HepG2 (cell line): ENCODE measurements at regions not wholly inside any gene's neighbourhood (a gene's known extent, or its start where the extent isn't known, plus 50 kb on each side); places are given as distances from the start of the nearest gene placed in this dataset.

Experiments used
- CTCF ChIP-seq: sonication (generic); formaldehyde crosslinking; IDR thresholded peaks from 2 replicates; pipeline ENCODE4 v1.5.0; 2020; ENCODE audit warnings: mild to moderate bottlenecking, missing genetic modification reagents, moderate library complexity
- JUNB ChIP-seq: sonication (generic); formaldehyde crosslinking; IDR thresholded peaks from 2 replicates; pipeline ENCODE4 v1.8.0; 2022; ENCODE audit warnings: missing genetic modification reagents, mild to moderate bottlenecking, borderline replicate concordance
- JUND ChIP-seq: sonication (generic); formaldehyde crosslinking; IDR thresholded peaks from 2 replicates; pipeline ENCODE4 v1.8.0; 2022; ENCODE audit warnings: mild to moderate bottlenecking, missing genetic modification reagents
- PBX3 ChIP-seq: sonication (generic); formaldehyde crosslinking; IDR thresholded peaks from 2 replicates; pipeline ENCODE4 v1.8.1; 2023; ENCODE audit warnings: missing genetic modification reagents, inconsistent platforms, borderline replicate concordance
- USF2 ChIP-seq, 2 experiments: sonication (generic) in 1 of 2; formaldehyde crosslinking in 1 of 2; IDR thresholded peaks; 2 replicates each; pipeline versions ENCODE4 v1.5.1 to v1.6.1; 2011 to 2020; ENCODE audit warnings: borderline replicate concordance in 1 of 2, low read depth in 1 of 2, low read length in 1 of 2, mild to moderate bottlenecking in 1 of 2, missing genetic modification reagents in 1 of 2, moderate library complexity in 1 of 2

- no peak for TF ChIP-seq CTCF (CRISPR knock-in tag)
- no peak for TF ChIP-seq JUND
- no peak for TF ChIP-seq JUNB (CRISPR knock-in tag)
- TF ChIP-seq PBX3 (CRISPR knock-in tag) = no peak
- no peak for TF ChIP-seq USF2 (IDR thresholded peaks at IDR 0.05; ENCODE audit: low read depth, low read length)
- TF ChIP-seq USF2 (CRISPR knock-in tag; IDR thresholded peaks at IDR 0.05; ENCODE audit: borderline replicate concordance) = no peak
Measured at GRCh38 chrX:98422536-98422935, 1538.8 kb downstream of the RPA4 start.
